Activated naive CD8-positive, alpha-beta T cell treated with anti-CD3 and anti-CD28 coated beads, Interleukin-2, amount 50 U/mL, for 24 hours (primary cell): ENCODE measurements at regions not wholly inside any gene's neighbourhood (a gene's known extent, or its start where the extent isn't known, plus 50 kb on each side); places are given as distances from the start of the nearest gene placed in this dataset.
"Not testable (repeated sequence)": the region's sequence is repeated elsewhere in the genome, so short reads cannot be mapped to it uniquely, and the experiment has no call there.

Experiments used
- ATAC-seq: fragments of 150-1000 bp; cut with Tn5 transposase; one replicate; pipeline ENCODE4 v1.10.0; 2021
- DNase-seq: peaks from one replicate; pipeline ENCODE4 v3.0.0; 2021
- H3K27ac Mint-ChIP-seq: one replicate; pipeline ENCODE4 v1.8.0; 2021; ENCODE audit warnings: mild to moderate bottlenecking, mixed read lengths
- H3K27me3 Mint-ChIP-seq: one replicate; pipeline ENCODE4 v1.8.0; 2021; ENCODE audit warnings: mixed read lengths
- H3K36me3 Mint-ChIP-seq: one replicate; pipeline ENCODE4 v1.8.0; 2021; ENCODE audit warnings: low read depth, mixed read lengths
- H3K4me1 Mint-ChIP-seq: one replicate; pipeline ENCODE4 v1.8.0; 2021; ENCODE audit warnings: mixed read lengths
- H3K4me3 Mint-ChIP-seq: one replicate; pipeline ENCODE4 v1.8.0; 2021; ENCODE audit warnings: mild to moderate bottlenecking, moderate library complexity, mixed read lengths
- H3K9me3 Mint-ChIP-seq: one replicate; pipeline ENCODE4 v1.8.0; 2021; ENCODE audit warnings: mixed read lengths

GRCh38 chr20:53814060-53814459 is 220.4 kb upstream of the ZNF217 start:
- H3K27me3 Mint-ChIP-seq: no peaks in the 10 kb centered on the region
- no peak for ATAC-seq
- no peak overlapping the region for H3K4me3 Mint-ChIP-seq
- H3K27ac Mint-ChIP-seq: no peak overlapping the region
- no peaks in the 10 kb centered on the region for H3K36me3 Mint-ChIP-seq
- peaks cover 32% of the 10 kb centered on the region for H3K4me1 Mint-ChIP-seq
- no peaks in the 10 kb centered on the region for H3K9me3 Mint-ChIP-seq
- DNase-seq: no peak

- Mint-ChIP-seq H3K4me1 (peaks cover 28% of the 10 kb centered on the region), H3K27ac (no peak overlapping the region), H3K4me3 (no peak overlapping the region), H3K27me3 (no peaks in the 10 kb centered on the region), H3K9me3 (no peaks in the 10 kb centered on the region), H3K36me3 (no peaks in the 10 kb centered on the region)
- no peak for ATAC-seq
- DNase-seq: no peak
Measured at GRCh38 chr20:53813636-53814035, 220.0 kb upstream of the ZNF217 start.

GRCh38 chr20:53811577-53811976 is 217.9 kb upstream of the ZNF217 start:
- Mint-ChIP-seq H3K36me3 (no peaks in the 10 kb centered on the region), H3K4me1 (peaks cover 26% of the 10 kb centered on the region), H3K27ac (no peak overlapping the region), H3K27me3 (no peaks in the 10 kb centered on the region), H3K9me3 (no peaks in the 10 kb centered on the region), H3K4me3 (no peak overlapping the region)
- ATAC-seq: no peak
- no peak for DNase-seq

- Mint-ChIP-seq H3K27ac (no peak overlapping the region), H3K27me3 (no peaks in the 10 kb centered on the region), H3K36me3 (no peaks in the 10 kb centered on the region), H3K9me3 (no peaks in the 10 kb centered on the region), H3K4me3 (no peak overlapping the region), H3K4me1 (peaks cover 21% of the 10 kb centered on the region)
- DNase-seq: no peak
- no peak for ATAC-seq
Measured at GRCh38 chr20:53810661-53811355, 217.2 kb upstream of the ZNF217 start.

- H3K36me3 Mint-ChIP-seq: no peaks in the 10 kb centered on the region
- H3K9me3 Mint-ChIP-seq: no peaks in the 10 kb centered on the region
- DNase-seq: no peak
- no peak overlapping the region for H3K4me3 Mint-ChIP-seq
- ATAC-seq: no peak
- H3K27me3 Mint-ChIP-seq: no peaks in the 10 kb centered on the region
- no peak overlapping the region for H3K27ac Mint-ChIP-seq
- peaks cover 11% of the 10 kb centered on the region for H3K4me1 Mint-ChIP-seq
Measured at GRCh38 chr20:53809728-53810365, 216.2 kb upstream of the ZNF217 start.

GRCh38 chr20:53809217-53809616 is 215.6 kb upstream of the ZNF217 start:
- H3K36me3 Mint-ChIP-seq: no peaks in the 10 kb centered on the region
- peaks cover 6% of the 10 kb centered on the region for H3K4me1 Mint-ChIP-seq
- H3K27me3 Mint-ChIP-seq: no peaks in the 10 kb centered on the region
- no peak for DNase-seq
- no peak overlapping the region for H3K4me3 Mint-ChIP-seq
- no peaks in the 10 kb centered on the region for H3K9me3 Mint-ChIP-seq
- no peak for ATAC-seq
- no peak overlapping the region for H3K27ac Mint-ChIP-seq

GRCh38 chr20:53808733-53809132 is 215.1 kb upstream of the ZNF217 start:
- no peaks in the 10 kb centered on the region for H3K9me3 Mint-ChIP-seq

GRCh38 chr20:53808302-53808701 is 214.7 kb upstream of the ZNF217 start:
- ATAC-seq, H3K36me3 Mint-ChIP-seq, DNase-seq, H3K9me3 Mint-ChIP-seq, H3K27ac Mint-ChIP-seq, H3K4me1 Mint-ChIP-seq, H3K4me3 Mint-ChIP-seq, H3K27me3 Mint-ChIP-seq: not testable (repeated sequence)

More at GRCh38 chr20:53808733-53809132, 215.1 kb upstream of the ZNF217 start:
- ATAC-seq: no peak
- no peak for DNase-seq
- Mint-ChIP-seq H3K27me3 (no peaks in the 10 kb centered on the region), H3K4me1 (peaks cover 2% of the 10 kb centered on the region), H3K4me3 (no peak overlapping the region), H3K27ac (no peak overlapping the region), H3K36me3 (no peaks in the 10 kb centered on the region)

- H3K36me3 Mint-ChIP-seq: no peaks in the 10 kb centered on the region
- no peak overlapping the region for H3K4me3 Mint-ChIP-seq
- no peaks in the 10 kb centered on the region for H3K9me3 Mint-ChIP-seq
- ATAC-seq (no peak), DNase-seq (no peak)
- H3K4me1 Mint-ChIP-seq: no peaks in the 10 kb centered on the region
- H3K27me3 Mint-ChIP-seq: no peaks in the 10 kb centered on the region
- no peak overlapping the region for H3K27ac Mint-ChIP-seq
Measured at GRCh38 chr20:53806683-53807401, 213.2 kb upstream of the ZNF217 start.

GRCh38 chr20:53805895-53806384 is 212.3 kb upstream of the ZNF217 start:
- H3K36me3 Mint-ChIP-seq: no peaks in the 10 kb centered on the region
- ATAC-seq (no peak), DNase-seq (no peak)
- no peak overlapping the region for H3K4me3 Mint-ChIP-seq
- H3K27ac Mint-ChIP-seq: no peak overlapping the region
- H3K27me3 Mint-ChIP-seq: no peaks in the 10 kb centered on the region
- H3K4me1 Mint-ChIP-seq: no peaks in the 10 kb centered on the region
- no peaks in the 10 kb centered on the region for H3K9me3 Mint-ChIP-seq

- Mint-ChIP-seq H3K36me3 (no peaks in the 10 kb centered on the region), H3K27me3 (no peaks in the 10 kb centered on the region), H3K9me3 (no peaks in the 10 kb centered on the region), H3K4me3 (no peak overlapping the region), H3K4me1 (no peaks in the 10 kb centered on the region), H3K27ac (no peak overlapping the region)
- DNase-seq: no peak
- no peak for ATAC-seq
Measured at GRCh38 chr20:53804920-53805894, 211.6 kb upstream of the ZNF217 start.

GRCh38 chr20:53804308-53804707 is 210.7 kb upstream of the ZNF217 start:
- not testable (repeated sequence) for H3K9me3 Mint-ChIP-seq, H3K36me3 Mint-ChIP-seq, DNase-seq, H3K27ac Mint-ChIP-seq, ATAC-seq, H3K4me3 Mint-ChIP-seq, H3K27me3 Mint-ChIP-seq, H3K4me1 Mint-ChIP-seq

- H3K36me3 Mint-ChIP-seq: no peaks in the 10 kb centered on the region
- H3K4me3 Mint-ChIP-seq: no peak overlapping the region
- no peak overlapping the region for H3K27ac Mint-ChIP-seq
- DNase-seq: no peak
- no peaks in the 10 kb centered on the region for H3K9me3 Mint-ChIP-seq
- no peaks in the 10 kb centered on the region for H3K27me3 Mint-ChIP-seq
- no peaks in the 10 kb centered on the region for H3K4me1 Mint-ChIP-seq
- ATAC-seq: no peak
Measured at GRCh38 chr20:53803492-53804155, 210.0 kb upstream of the ZNF217 start.
